IMR-90 (cell line): ENCODE measurements at regions not wholly inside any gene's neighbourhood (a gene's known extent, or its start where the extent isn't known, plus 50 kb on each side); places are given as distances from the start of the nearest gene placed in this dataset.

Experiments used
- ATAC-seq: fragments of 200-7000 bp; cut with Tn5 transposase; 2 replicates; pipeline ENCODE4 v1.9.1; 2020; ENCODE audit warnings: low read depth, mild to moderate bottlenecking, moderate library complexity
- BruUV-seq: library from RNA; stranded (reverse); fragments of 400-500 nt; replicated peaks from 2 replicates; lab custom pipeline; 2021; lab: Mats Ljungman, UMichigan
- CTCF ChIA-PET: fragments of 300-600 bp; formaldehyde crosslinking; extraction: SDS; loops from one replicate; lab custom pipeline; 2021; ENCODE audit warnings: antibody characterized with exemption; lab: Yijun Ruan, JAX
- POLR2A ChIA-PET: fragments of 300-600 bp; sonication (Branson Sonifier 250); formaldehyde crosslinking; loops from one replicate; lab custom pipeline; 2022; ENCODE audit warnings: antibody characterized with exemption; ENCODE audit not compliant: unreplicated experiment; lab: Charles Lee
- DNase-seq: peaks from one replicate; pipeline ENCODE4 v3.0.0; 2013
- H2AFZ ChIP-seq: replicated peaks from 2 replicates; pipeline ENCODE3; 2013; ENCODE audit warnings: low read length, mild to moderate bottlenecking; ENCODE audit not compliant: poor library complexity
- H2AK5ac ChIP-seq: 2 replicates; pipeline ENCODE4 v1.6.1; 2013; ENCODE audit warnings: low read depth, low read length, inconsistent platforms
- H2AK9ac ChIP-seq: replicated peaks from 2 replicates; pipeline ENCODE3; 2013; ENCODE audit warnings: mild to moderate bottlenecking, low read depth, low read length, moderate library complexity; ENCODE audit not compliant: poor library complexity
- H2BK120ac ChIP-seq: 2 replicates; pipeline ENCODE4 v1.6.1; 2013; ENCODE audit warnings: low read depth, low read length, inconsistent platforms
- H2BK15ac ChIP-seq: 3 replicates; pipeline ENCODE4 v1.6.1; 2013; ENCODE audit warnings: low read depth, low read length, inconsistent platforms
- H2BK20ac ChIP-seq: 2 replicates; pipeline ENCODE4 v1.6.1; 2013; ENCODE audit warnings: low read depth, mild to moderate bottlenecking, inconsistent platforms, low read length, moderate library complexity
- H2BK5ac ChIP-seq: 2 replicates; pipeline ENCODE4 v1.6.1; 2013; ENCODE audit warnings: mild to moderate bottlenecking, low read depth, low read length, inconsistent platforms; ENCODE audit not compliant: poor library complexity, severe bottlenecking
- H3K14ac ChIP-seq: replicated peaks from 2 replicates; pipeline ENCODE4 v1.6.1; 2013; ENCODE audit warnings: low read depth, low read length, inconsistent platforms
- H3K18ac ChIP-seq: 2 replicates; pipeline ENCODE4 v1.6.1; 2013; ENCODE audit warnings: low read depth, low read length, control low read depth
- H3K23ac ChIP-seq: 2 replicates; pipeline ENCODE4 v1.6.1; 2013; ENCODE audit warnings: low read depth, low read length, inconsistent platforms
- H3K27ac ChIP-seq: 2 replicates; pipeline ENCODE4 v1.5.1; 2013; ENCODE audit warnings: mild to moderate bottlenecking, control low read depth, low read length; ENCODE audit not compliant: insufficient read depth
- H3K27me3 ChIP-seq: 2 replicates; pipeline ENCODE4 v1.6.1; 2013; ENCODE audit warnings: low read length; ENCODE audit not compliant: control insufficient read depth, insufficient read depth
- H3K36me3 ChIP-seq: 2 replicates; pipeline ENCODE4 v1.6.1; 2013; ENCODE audit warnings: low read length, mixed read lengths; ENCODE audit not compliant: control insufficient read depth, insufficient read depth
- H3K4ac ChIP-seq: 2 replicates; pipeline ENCODE4 v1.6.1; 2013; ENCODE audit warnings: low read depth, low read length, inconsistent platforms
- H3K4me1 ChIP-seq: 2 replicates; pipeline ENCODE4 v1.6.1; 2013; ENCODE audit warnings: low read length, mixed read lengths; ENCODE audit not compliant: control insufficient read depth, insufficient read depth
- H3K4me2 ChIP-seq: 2 replicates; pipeline ENCODE4 v1.6.1; 2013; ENCODE audit warnings: low read depth, mild to moderate bottlenecking, control low read depth, low read length, moderate library complexity
- H3K4me3 ChIP-seq: 2 replicates; pipeline ENCODE4 v1.5.1; 2013; ENCODE audit warnings: low read depth, mild to moderate bottlenecking, control low read depth, low read length, moderate library complexity; ENCODE audit not compliant: insufficient read depth
- H3K56ac ChIP-seq: 2 replicates; pipeline ENCODE4 v1.6.1; 2013; ENCODE audit warnings: low read length, inconsistent platforms; ENCODE audit not compliant: insufficient read depth; ENCODE audit errors: extremely low read depth
- H3K79me1 ChIP-seq, 2 experiments: 2 replicates each; pipeline ENCODE4 v1.6.1; 2013; ENCODE audit warnings: low read length in 2 of 2, inconsistent platforms in 1 of 2, low read depth in 1 of 2
- H3K9ac ChIP-seq: 2 replicates; pipeline ENCODE4 v1.6.1; 2013; ENCODE audit warnings: low read depth, low read length, control low read depth
- H3K9me1 ChIP-seq: 2 replicates; pipeline ENCODE4 v1.6.1; 2013; ENCODE audit warnings: low read length, inconsistent platforms; ENCODE audit not compliant: insufficient read depth
- H3K9me3 ChIP-seq: 2 replicates; pipeline ENCODE4 v1.6.1; 2013; ENCODE audit warnings: low read length; ENCODE audit not compliant: control insufficient read depth, insufficient read depth
- H4K20me1 ChIP-seq: 2 replicates; pipeline ENCODE4 v1.6.1; 2013; ENCODE audit warnings: low read length, inconsistent platforms; ENCODE audit not compliant: insufficient read depth
- H4K5ac ChIP-seq: 2 replicates; pipeline ENCODE4 v1.6.1; 2013; ENCODE audit warnings: mild to moderate bottlenecking, low read depth, low read length, control low read depth
- H4K8ac ChIP-seq, 2 experiments: 2 replicates each; pipeline ENCODE4 v1.6.1; 2013; ENCODE audit warnings: low read depth in 2 of 2, low read length in 2 of 2, control low read depth in 1 of 2, inconsistent platforms in 1 of 2
- H4K91ac ChIP-seq: 2 replicates; pipeline ENCODE4 v1.6.1; 2013; ENCODE audit warnings: low read depth, low read length, inconsistent platforms; ENCODE audit not compliant: insufficient read depth
- BHLHE40 ChIP-seq: fragments of 150-350 bp; IDR thresholded peaks from 2 replicates; pipeline ENCODE4 v1.6.1; 2016; ENCODE audit warnings: mild to moderate bottlenecking, low read depth, low read length
- CHD1 ChIP-seq: IDR thresholded peaks from 2 replicates; pipeline ENCODE4 v1.6.1; 2012; ENCODE audit warnings: low read depth, low read length, improper control_type of control experiment
- ELK1 ChIP-seq: fragments of 150-350 bp; IDR thresholded peaks from 2 replicates; pipeline ENCODE4 v1.6.1; 2016; ENCODE audit warnings: low read depth, mild to moderate bottlenecking, low read length, moderate library complexity, borderline replicate concordance
- RFX5 ChIP-seq: IDR thresholded peaks from 2 replicates; pipeline ENCODE4 v1.8.0; 2012; ENCODE audit warnings: low read depth, mild to moderate bottlenecking, low read length, moderate library complexity
- USF2 ChIP-seq: fragments of 150-350 bp; IDR thresholded peaks from 2 replicates; pipeline ENCODE4 v1.6.1; 2017; ENCODE audit warnings: mild to moderate bottlenecking, antibody characterized with exemption, low read length, low read depth
- dilution Hi-C: fragments of 300-500 bp; cut with HindIII; formaldehyde crosslinking; loops from one replicate; pipeline ENCODE4 v1.14.3; 2018; ENCODE audit warnings: low sequenced_read_pairs; ENCODE audit not compliant: unreplicated experiment
- in situ Hi-C: fragments of 300-500 bp; cut with MboI; formaldehyde crosslinking; loops from 3 replicates; pipeline ENCODE4 v1.14.3; 2019; ENCODE audit warnings: low sequenced_read_pairs, inconsistent platforms, mixed read lengths
- intact Hi-C: fragments of 100-400 bp; cut with micrococcal nuclease; formaldehyde crosslinking; loops from 2 replicates; pipeline ENCODE4 v1.10.0; 2022

- H2AK5ac ChIP-seq: no peak overlapping the region
- no peak overlapping the region for H2AFZ ChIP-seq
- ChIA-PET CTCF (no interaction called here), POLR2A (no interaction called here)
- H3K23ac ChIP-seq: no peak overlapping the region
- H3K9me1 ChIP-seq: no peaks in the 10 kb centered on the region
- no peak overlapping the region for H3K4me3 ChIP-seq
- H3K27me3 ChIP-seq: peaks cover 6% of the 10 kb centered on the region; the same call in 1 of the 2 replicates
- intact Hi-C loops (no loop called here), dilution Hi-C loops (no loop called here), in situ Hi-C loops (no loop called here)
- no peak overlapping the region for H3K9ac ChIP-seq
- DNase-seq (no peak), ATAC-seq (no peak)
- no peaks in the 10 kb centered on the region for H3K36me3 ChIP-seq
- no peak overlapping the region for H3K4ac ChIP-seq
- no peaks in the 10 kb centered on the region for H3K79me1 ChIP-seq
- H3K27ac ChIP-seq: no peak overlapping the region
- H2BK5ac ChIP-seq: no peak overlapping the region
- H3K9me3 ChIP-seq: no peaks in the 10 kb centered on the region
- H2BK15ac ChIP-seq: no peak overlapping the region
- H2AK9ac ChIP-seq: no peak overlapping the region
- no peak for TF ChIP-seq RFX5
- TF ChIP-seq ELK1: no peak
- TF ChIP-seq USF2: no peak
- no peak for TF ChIP-seq CHD1
- no peak for TF ChIP-seq BHLHE40
- no peaks in the 10 kb centered on the region for H4K20me1 ChIP-seq
- H4K91ac ChIP-seq: no peak overlapping the region
- no peak overlapping the region for H3K56ac ChIP-seq
- no TSS peak for BruUV-seq
- no peak overlapping the region for H2BK120ac ChIP-seq
- no peak overlapping the region for H3K14ac ChIP-seq
- no peak overlapping the region for H3K18ac ChIP-seq
- no peak overlapping the region for H4K8ac ChIP-seq
- H3K4me2 ChIP-seq: no peak overlapping the region
- H3K4me1 ChIP-seq: no peaks in the 10 kb centered on the region
- H4K5ac ChIP-seq: no peak overlapping the region
- no peak overlapping the region for H2BK20ac ChIP-seq
Measured at GRCh38 chr9:99718631-99719030, 103.1 kb upstream of the NR4A3 start.
